ENCODE measurements at regions not wholly inside any gene's neighbourhood (a gene's known extent, or its start where the extent isn't known, plus 50 kb on each side); places are given as distances from the start of the nearest gene placed in this dataset.

DNA sequence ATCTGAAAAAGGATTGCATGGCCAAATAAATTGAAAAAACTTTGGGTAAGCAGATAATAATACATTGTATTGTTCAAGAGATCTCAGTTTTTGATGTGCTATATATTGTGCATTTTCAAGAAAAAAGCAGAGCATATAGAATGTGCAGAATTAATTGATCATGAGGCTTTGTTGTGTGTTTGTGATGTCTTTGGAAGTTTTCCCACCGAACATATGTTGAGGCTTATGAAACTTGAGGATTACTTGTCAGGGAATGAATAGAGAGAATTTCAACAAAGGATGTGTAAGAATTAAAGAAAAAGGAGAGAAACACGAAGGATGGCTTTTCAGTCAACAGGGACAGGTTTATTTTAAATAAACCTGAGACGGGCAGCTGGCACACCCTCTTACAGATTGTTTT is 232.5 kb upstream of the POU1F1 start:
- DNase-seq: no peak
- H3K36me3 ChIP-seq: no peaks in the 10 kb centered on the region
- H3K9me3 ChIP-seq: no peaks in the 10 kb centered on the region
- no peak for TF ChIP-seq POLR2A (IDR thresholded peaks at IDR 0.05)
- TF ChIP-seq, protein P1, sequence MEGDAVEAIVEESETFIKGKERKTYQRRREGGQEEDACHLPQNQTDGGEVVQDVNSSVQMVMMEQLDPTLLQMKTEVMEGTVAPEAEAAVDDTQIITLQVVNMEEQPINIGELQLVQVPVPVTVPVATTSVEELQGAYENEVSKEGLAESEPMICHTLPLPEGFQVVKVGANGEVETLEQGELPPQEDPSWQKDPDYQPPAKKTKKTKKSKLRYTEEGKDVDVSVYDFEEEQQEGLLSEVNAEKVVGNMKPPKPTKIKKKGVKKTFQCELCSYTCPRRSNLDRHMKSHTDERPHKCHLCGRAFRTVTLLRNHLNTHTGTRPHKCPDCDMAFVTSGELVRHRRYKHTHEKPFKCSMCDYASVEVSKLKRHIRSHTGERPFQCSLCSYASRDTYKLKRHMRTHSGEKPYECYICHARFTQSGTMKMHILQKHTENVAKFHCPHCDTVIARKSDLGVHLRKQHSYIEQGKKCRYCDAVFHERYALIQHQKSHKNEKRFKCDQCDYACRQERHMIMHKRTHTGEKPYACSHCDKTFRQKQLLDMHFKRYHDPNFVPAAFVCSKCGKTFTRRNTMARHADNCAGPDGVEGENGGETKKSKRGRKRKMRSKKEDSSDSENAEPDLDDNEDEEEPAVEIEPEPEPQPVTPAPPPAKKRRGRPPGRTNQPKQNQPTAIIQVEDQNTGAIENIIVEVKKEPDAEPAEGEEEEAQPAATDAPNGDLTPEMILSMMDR (IDR thresholded peaks at IDR 0.05 in 4 of 5, conservative IDR thresholded peaks at IDR 0.05 in 1 of 5): no peak
- no peaks in the 10 kb centered on the region for H3K27me3 ChIP-seq
- no peak for ATAC-seq
- H3K27ac ChIP-seq: no peak overlapping the region
- no peak overlapping the region for H3K4me3 ChIP-seq
- H3K4me1 ChIP-seq: no peaks in the 10 kb centered on the region
- intact Hi-C loops (cut with DNase I; ENCODE audit: low total_unique reads): no loop called here
- in situ Hi-C loops (cut with MboI; ENCODE audit: low sequenced_read_pairs in 4 of 4): loop anchor here in 1 of 4 donors (25.0 kb wide), 1 partner anchor 97 kb away; no protein-coding TSS in a partner anchor

DNA sequence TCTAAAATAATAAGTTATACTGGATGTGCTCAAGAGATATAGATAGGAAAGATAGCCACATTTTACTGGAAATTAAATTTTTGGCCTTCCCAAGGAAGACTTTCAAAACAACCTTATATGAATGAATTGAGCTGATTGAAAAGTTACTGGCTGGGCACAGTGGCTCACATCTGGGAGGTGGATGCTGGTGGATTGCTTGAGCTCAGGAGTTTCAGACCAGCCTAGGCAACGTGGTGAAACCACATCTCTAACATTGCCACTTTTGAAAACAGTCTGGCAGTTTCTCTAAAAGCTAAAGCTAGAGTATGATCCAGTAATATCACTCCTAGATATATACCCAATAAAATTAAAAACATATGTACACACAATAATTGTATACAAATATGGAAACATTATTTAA is 231.4 kb upstream of the POU1F1 start:
- no peak for DNase-seq
- Histone ChIP-seq H3K9me3 (no peaks in the 10 kb centered on the region), H3K27ac (no peak overlapping the region), H3K4me3 (no peak overlapping the region), H3K27me3 (no peaks in the 10 kb centered on the region), H3K36me3 (no peaks in the 10 kb centered on the region), H3K4me1 (no peaks in the 10 kb centered on the region)
- ATAC-seq: no peak
- in situ Hi-C loops (cut with MboI; ENCODE audit: low sequenced_read_pairs in 4 of 4) (loop anchor here in 1 of 4 donors (25.0 kb wide), 1 partner anchor 95 kb away; no protein-coding TSS in a partner anchor), intact Hi-C loops (cut with DNase I; ENCODE audit: low total_unique reads) (no loop called here)
- TF ChIP-seq, protein P1 (IDR thresholded peaks at IDR 0.05 in 4 of 5, conservative IDR thresholded peaks at IDR 0.05 in 1 of 5): no peak
- no peak for TF ChIP-seq POLR2A (IDR thresholded peaks at IDR 0.05)

DNA sequence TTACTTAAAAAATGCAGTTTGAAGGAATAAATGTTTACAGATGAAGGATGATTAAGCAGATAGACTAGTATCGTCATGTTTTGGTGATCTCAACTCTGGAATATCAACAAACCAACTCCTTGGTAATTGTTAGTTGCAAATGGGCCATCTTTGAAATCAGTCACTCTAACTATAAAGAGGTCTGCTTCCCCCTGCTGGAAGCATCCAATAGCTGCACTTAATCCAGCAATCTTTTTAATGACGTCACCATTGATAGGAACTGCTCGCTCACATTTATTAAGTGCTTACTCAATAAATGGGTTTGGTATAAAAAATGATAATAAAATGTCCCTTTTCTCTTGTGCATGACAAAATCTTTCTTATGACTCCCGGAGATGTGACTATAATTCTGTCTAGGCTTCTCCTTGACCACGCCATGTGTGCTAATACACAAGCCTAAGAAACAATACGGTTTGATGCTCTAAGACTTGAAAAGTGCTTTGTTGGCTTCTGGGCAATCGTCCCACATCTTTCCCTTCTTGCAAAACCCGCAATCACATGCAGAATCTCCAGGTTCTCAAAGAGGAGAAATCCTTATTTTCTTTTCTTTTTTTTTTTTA is 227.6 kb upstream of the POU1F1 start:
- Histone ChIP-seq H3K27me3 (no peaks in the 10 kb centered on the region), H3K4me3 (no peak overlapping the region), H3K27ac (no peak overlapping the region), H3K4me1 (no peaks in the 10 kb centered on the region), H3K9me3 (no peaks in the 10 kb centered on the region), H3K36me3 (no peaks in the 10 kb centered on the region)
- TF ChIP-seq POLR2A (IDR thresholded peaks at IDR 0.05): no peak
- TF ChIP-seq, protein P1 (IDR thresholded peaks at IDR 0.05 in 4 of 5, conservative IDR thresholded peaks at IDR 0.05 in 1 of 5): no peak
- no peak for DNase-seq
- no peak for ATAC-seq
- intact Hi-C loops (cut with DNase I; ENCODE audit: low total_unique reads) (no loop called here), in situ Hi-C loops (cut with MboI; ENCODE audit: low sequenced_read_pairs in 4 of 4) (loop anchor here in 1 of 4 donors (25.0 kb wide), 1 partner anchor 92 kb away; no protein-coding TSS in a partner anchor)

DNA sequence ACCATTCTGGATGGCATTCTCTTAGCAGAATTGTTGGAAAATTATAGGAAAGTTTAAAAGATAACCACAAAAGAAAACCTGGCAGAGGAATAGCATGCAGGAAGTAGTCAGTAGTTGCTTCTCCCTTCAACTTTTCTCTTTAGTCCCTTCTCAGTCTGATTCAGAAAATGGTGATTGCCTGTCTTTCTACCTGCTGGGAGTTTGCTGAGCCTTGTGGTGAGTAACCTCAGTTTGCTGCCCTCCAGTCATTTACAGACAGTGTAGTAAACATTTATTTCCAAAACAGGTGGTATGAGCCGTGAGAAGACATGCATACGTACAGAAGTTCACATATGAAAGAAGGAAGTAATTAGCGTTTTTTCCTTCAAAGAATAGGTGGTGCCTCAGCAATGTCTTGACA is 224.7 kb upstream of the POU1F1 start:
- intact Hi-C loops (cut with DNase I; ENCODE audit: low total_unique reads) (no loop called here), in situ Hi-C loops (cut with MboI; ENCODE audit: low sequenced_read_pairs in 4 of 4) (loop anchor here in 1 of 4 donors (25.0 kb wide), 1 partner anchor 89 kb away; no protein-coding TSS in a partner anchor)
- H3K4me1 ChIP-seq: no peaks in the 10 kb centered on the region
- H3K4me3 ChIP-seq: no peak overlapping the region
- H3K36me3 ChIP-seq: no peaks in the 10 kb centered on the region
- DNase-seq: no peak
- H3K27ac ChIP-seq: no peak overlapping the region
- no peaks in the 10 kb centered on the region for H3K9me3 ChIP-seq
- H3K27me3 ChIP-seq: no peaks in the 10 kb centered on the region
- no peak for ATAC-seq
- TF ChIP-seq, protein P1 (IDR thresholded peaks at IDR 0.05 in 4 of 5, conservative IDR thresholded peaks at IDR 0.05 in 1 of 5): no peak
- TF ChIP-seq POLR2A (IDR thresholded peaks at IDR 0.05): no peak

Measured in gastrocnemius medialis (tissue), 4 donors.